Thyroid gland (tissue), 4 donors: ENCODE measurements at regions not wholly inside any gene's neighbourhood (a gene's known extent, or its start where the extent isn't known, plus 50 kb on each side); places are given as distances from the start of the nearest gene placed in this dataset.

Experiments used
- CTCF ChIP-seq, 6 experiments: fragments of 200-600 bp in 3 of 6; fragments of 450-650 bp in 3 of 6; sonication (generic) in 3 of 6; IDR thresholded peaks; one replicate each; pipeline ENCODE4 v1.5.1; 2016 to 2019; ENCODE audit warnings: antibody characterized with exemption in 6 of 6, mild to moderate bottlenecking in 2 of 6, inconsistent platforms in 1 of 6, moderate library complexity in 1 of 6
- POLR2A ChIP-seq, 2 donors: fragments of 450-650 bp; IDR thresholded peaks; one replicate each; pipeline ENCODE4 v1.6.1; 2017; ENCODE audit warnings: antibody characterized with exemption in 2 of 2, mild to moderate bottlenecking in 2 of 2, moderate library complexity in 1 of 2

GRCh38 chr13:99648927-99649326 lies 147.7 kb downstream of the TM9SF2 start:
- TF ChIP-seq CTCF (IDR thresholded peaks at IDR 0.05) (no peak), POLR2A (IDR thresholded peaks at IDR 0.05) (no peak)
